K562 (cell line): ENCODE measurements at regions not wholly inside any gene's neighbourhood (a gene's known extent, or its start where the extent isn't known, plus 50 kb on each side); places are given as distances from the start of the nearest gene placed in this dataset.

Experiments used
- ATAC-seq: fragments of 200-7000 bp; cut with Tn5 transposase; 3 replicates; pipeline ENCODE4 v1.9.1; 2020; ENCODE audit warnings: moderate library complexity
- BruUV-seq: library from RNA; stranded (reverse); fragments of 400-500 nt; replicated peaks from 2 replicates; lab custom pipeline; 2021; lab: Mats Ljungman, UMichigan
- CTCF ChIA-PET: fragments of 300-600 bp; formaldehyde crosslinking; extraction: SDS; loops from one replicate; lab custom pipeline; 2021; ENCODE audit warnings: low intra/inter-chr PET ratio; lab: Yijun Ruan, JAX
- POLR2A ChIA-PET: fragments of 300-600, 350-650 bp; sonication (Branson Sonifier 250); formaldehyde crosslinking; extraction: SDS; loops from one replicate; lab custom pipeline; 2021; ENCODE audit warnings: antibody characterized with exemption, inconsistent platforms; lab: Yijun Ruan, JAX
- DNase-seq, 4 experiments: peaks; one replicate each; pipeline versions ENCODE4 v3.0.0 to v3.0.0-alpha.2; 2011 to 2018; ENCODE audit warnings: low spot score in 3 of 4, mixed read lengths in 3 of 4; ENCODE audit errors: extremely low read depth in 1 of 4
- FAIRE-seq: peaks from 2 replicates; lab custom pipeline; 2011; peaks lifted over from hg19 to GRCh38; lab: Jason Lieb, UNC
- H2AFZ ChIP-seq: 2 replicates; pipeline ENCODE4 v1.6.0; 2011; ENCODE audit warnings: low read depth, low read length, control low read depth, inconsistent platforms
- H3K27ac ChIP-seq: fragments of 200-600 bp; 3 replicates; pipeline ENCODE4 v1.8.0; 2011; ENCODE audit warnings: low read depth, mild to moderate bottlenecking, control low read depth, inconsistent platforms, low read length, moderate library complexity, mixed read lengths; ENCODE audit errors: extremely low read depth
- H3K27me3 ChIP-seq, 2 experiments: fragments of 300-600 bp in 1 of 2; 2 replicates in 1 of 2; 3 replicates in 1 of 2; pipeline versions ENCODE4 v1.6.0 to v1.8.0; 2011; ENCODE audit warnings: inconsistent platforms in 2 of 2, low read length in 2 of 2, mild to moderate bottlenecking in 1 of 2, mixed read lengths in 1 of 2, moderate library complexity in 1 of 2; ENCODE audit not compliant: control insufficient read depth in 2 of 2, insufficient read depth in 2 of 2
- H3K36me3 ChIP-seq: fragments of 300-600 bp; 3 replicates; pipeline ENCODE4 v1.8.0; 2011; ENCODE audit warnings: mild to moderate bottlenecking, low read length, inconsistent platforms; ENCODE audit not compliant: control insufficient read depth, insufficient read depth
- H3K4me1 ChIP-seq, 2 experiments: fragments of 200-600 bp in 1 of 2; replicated peaks in 1 of 2; 2 replicates in 1 of 2; 3 replicates in 1 of 2; pipeline versions ENCODE4 v1.5.1 to v1.8.0; 2011; ENCODE audit warnings: inconsistent platforms in 2 of 2, low read length in 2 of 2, mild to moderate bottlenecking in 1 of 2, mixed read lengths in 1 of 2, moderate library complexity in 1 of 2; ENCODE audit not compliant: control insufficient read depth in 2 of 2, insufficient read depth in 2 of 2
- H3K4me2 ChIP-seq: 2 replicates; pipeline ENCODE4 v1.6.1; 2011; ENCODE audit warnings: low read length, control low read depth, inconsistent platforms, mixed read lengths; ENCODE audit not compliant: insufficient read depth
- H3K4me3 ChIP-seq: fragments of 200-600 bp; sonication (generic), shearing (Covaris generic); 2 replicates; pipeline ENCODE4 v1.5.1; 2016; ENCODE audit warnings: control low read depth, inconsistent platforms
- H3K79me2 ChIP-seq: fragments of 200-600 bp; 3 replicates; pipeline ENCODE4 v1.8.0; 2011; ENCODE audit warnings: low read length, inconsistent platforms; ENCODE audit not compliant: control insufficient read depth, insufficient read depth
- H3K9ac ChIP-seq, 2 experiments: 2 replicates each; pipeline versions ENCODE4 v1.6.0 to v1.6.1; 2011; ENCODE audit warnings: low read depth in 2 of 2, low read length in 2 of 2, control low read depth in 1 of 2, inconsistent platforms in 1 of 2, mild to moderate bottlenecking in 1 of 2, mixed read lengths in 1 of 2; ENCODE audit not compliant: insufficient read depth in 1 of 2
- H3K9me1 ChIP-seq: one replicate; pipeline ENCODE4 v1.6.0; 2011; ENCODE audit warnings: inconsistent platforms, mild to moderate bottlenecking, low read length, moderate library complexity; ENCODE audit not compliant: control insufficient read depth, insufficient read depth
- H3K9me3 ChIP-seq: replicated peaks from 2 replicates; pipeline ENCODE4 v1.5.1; 2011; ENCODE audit warnings: low read depth, low read length, inconsistent platforms; ENCODE audit not compliant: control insufficient read depth, insufficient read depth
- H4K20me1 ChIP-seq: replicated peaks from 2 replicates; pipeline ENCODE4 v1.6.1; 2011; ENCODE audit warnings: low read length, inconsistent platforms, mixed read lengths; ENCODE audit not compliant: control insufficient read depth, insufficient read depth
- ATF3 ChIP-seq, 2 experiments: fragments of 450-650 bp in 1 of 2; sonication (generic) in 1 of 2; formaldehyde crosslinking in 1 of 2; IDR thresholded peaks in 1 of 2; conservative IDR thresholded peaks in 1 of 2; 2 replicates each; pipeline versions ENCODE4 v1.6.1 to v1.8.1; 2016 to 2023; ENCODE audit warnings: mild to moderate bottlenecking in 2 of 2, moderate library complexity in 2 of 2, inconsistent platforms in 1 of 2, missing genetic modification reagents in 1 of 2
- CCAR2 ChIP-seq: fragments of 200-400 bp; formaldehyde crosslinking; IDR thresholded peaks from 2 replicates; pipeline ENCODE4 v1.6.1; 2017; ENCODE audit warnings: mild to moderate bottlenecking, low read depth, low read length
- HOXB6 ChIP-seq: fragments of 250-450 bp; sonication (Bioruptor Pico); IDR thresholded peaks from 2 replicates; pipeline ENCODE4 v1.5.1; 2022; ENCODE audit warnings: mild to moderate bottlenecking, borderline replicate concordance
- MYBL2 ChIP-seq, 2 experiments: fragments of 450-650 bp in 1 of 2; sonication (generic) in 1 of 2; formaldehyde crosslinking in 1 of 2; IDR thresholded peaks; 2 replicates each; pipeline versions ENCODE4 v1.6.1 to v1.8.1; 2017 to 2022; ENCODE audit warnings: borderline replicate concordance in 1 of 2, inconsistent platforms in 1 of 2, low read depth in 1 of 2, mild to moderate bottlenecking in 1 of 2, missing genetic modification reagents in 1 of 2, moderate library complexity in 1 of 2
- PBX2 ChIP-seq, 2 experiments: IDR thresholded peaks in 1 of 2; conservative IDR thresholded peaks in 1 of 2; 2 replicates each; pipeline ENCODE4 v1.6.1; 2016; ENCODE audit warnings: low read depth in 2 of 2, mild to moderate bottlenecking in 1 of 2, missing compliant biosample characterization in 1 of 2, missing genetic modification characterization in 1 of 2, moderate library complexity in 1 of 2
- RBM22 ChIP-seq: fragments of 200-400 bp; formaldehyde crosslinking; IDR thresholded peaks from 2 replicates; pipeline ENCODE4 v1.6.1; 2018; ENCODE audit warnings: low read length, low read depth; ENCODE audit not compliant: poor library complexity, severe bottlenecking
- SFPQ ChIP-seq: fragments of 200-400 bp; formaldehyde crosslinking; IDR thresholded peaks from 2 replicates; pipeline ENCODE4 v1.6.1; 2017; ENCODE audit warnings: mild to moderate bottlenecking, low read depth, low read length, moderate library complexity
- SMARCB1 ChIP-seq: IDR thresholded peaks from 2 replicates; pipeline ENCODE4 v1.6.1; 2011; ENCODE audit warnings: improper control_type of control experiment, low read depth; ENCODE audit not compliant: insufficient read length
- ZC3H8 ChIP-seq: fragments of 450-650 bp; IDR thresholded peaks from 2 replicates; pipeline ENCODE4 v1.6.1; 2017
- ZNF121 ChIP-seq: sonication (generic); formaldehyde crosslinking; conservative IDR thresholded peaks from 2 replicates; pipeline ENCODE4 v1.8.0; 2022; ENCODE audit warnings: missing genetic modification reagents
- ZNF175 ChIP-seq: fragments of 200-800 bp; sonication (Bioruptor generic); IDR thresholded peaks from 2 replicates; pipeline ENCODE4 v1.6.1; 2016; ENCODE audit warnings: low read depth, mild to moderate bottlenecking, missing genetic modification characterization, missing compliant biosample characterization
- ZNF184 ChIP-seq: sonication (generic); formaldehyde crosslinking; IDR thresholded peaks from 2 replicates; pipeline ENCODE4 v1.5.0; 2020; ENCODE audit warnings: missing genetic modification reagents
- ZNF436 ChIP-seq: fragments of 250-450, 450-650 bp; sonication (Bioruptor Pico); formaldehyde crosslinking; IDR thresholded peaks from 2 replicates; pipeline ENCODE4 v1.7.0; 2020; ENCODE audit warnings: mild to moderate bottlenecking
- ZNF444 ChIP-seq: fragments of 250-450 bp; sonication (Bioruptor Pico); IDR thresholded peaks from 2 replicates; pipeline ENCODE4 v1.4.0; 2020; ENCODE audit warnings: mild to moderate bottlenecking, moderate library complexity
- ZNF57 ChIP-seq: fragments of 450-650 bp; formaldehyde crosslinking; IDR thresholded peaks from 2 replicates; pipeline ENCODE4 v1.4.0; 2020; ENCODE audit warnings: mild to moderate bottlenecking, moderate library complexity
- WGBS: fragments of 100-300 bp; shearing (Covaris generic); methylation state at CpG from one replicate; pipeline ENCODE4 v1.1.6; 2016; ENCODE audit warnings: low coverage, mixed read lengths; ENCODE audit not compliant: insufficient coverage; ENCODE audit errors: missing lambda C conversion rate; 5-methylcytosine and 5-hydroxymethylcytosine counted together
- in situ Hi-C: fragments of 300-500 bp; cut with MboI; formaldehyde crosslinking; loops from 4 replicates; pipeline ENCODE4 v1.15.0; 2018; ENCODE audit warnings: inconsistent platforms, mixed read lengths
- intact Hi-C: fragments of 100-400 bp; cut with micrococcal nuclease; formaldehyde crosslinking; loops from 2 replicates; pipeline ENCODE4 v1.14.2; 2022

GRCh38 chr2:240364961-240365775, 70.3 kb upstream of the GPC1 start:
- Histone ChIP-seq H4K20me1 (no peaks in the 10 kb centered on the region), H3K4me3 (no peak overlapping the region), H3K36me3 (no peaks in the 10 kb centered on the region), H3K27ac (no peak overlapping the region), H2AFZ (no peak overlapping the region), H3K9me1 (no peaks in the 10 kb centered on the region), H3K9ac (no peak overlapping the region), H3K4me1 (no peaks in the 10 kb centered on the region), H3K4me2 (no peak overlapping the region), H3K27me3 (peaks cover 0 to 69% of the 10 kb centered on the region in 2 experiments; a peak in 3 of 5 replicates), H3K9me3 (no peaks in the 10 kb centered on the region), H3K79me2 (no peaks in the 10 kb centered on the region)
- ChIA-PET POLR2A (no interaction called here), CTCF (no interaction called here)
- FAIRE-seq (no peak), ATAC-seq (no peak), DNase-seq (no peak)
- intact Hi-C loops (no loop called here), in situ Hi-C loops (no loop called here)
- 2% methylated on average over 17 of the region's 30 CpGs for WGBS
- BruUV-seq, result no TSS peak
- TF ChIP-seq CCAR2 (no peak), ZNF436 (CRISPR knock-in tag) (no peak), SMARCB1 (no peak), RBM22 (no peak), HOXB6 (no peak), PBX2 (CRISPR knock-in tag; IDR thresholded peaks at IDR 0.05; ENCODE audit: low read depth) (no peak), PBX2 (tag; conservative IDR thresholded peaks at IDR 0.05; ENCODE audit: low read depth) (no peak), ZC3H8 (no peak), SFPQ (no peak), ZNF121 (CRISPR knock-in tag) (no peak), ZNF184 (CRISPR knock-in tag) (no peak), ZNF57 (no peak), ZNF175 (CRISPR knock-in tag) (no peak), MYBL2 (IDR thresholded peaks at IDR 0.05; ENCODE audit: low read depth) (no peak), MYBL2 (CRISPR knock-in tag; IDR thresholded peaks at IDR 0.05; ENCODE audit: borderline replicate concordance) (no peak), ATF3 (IDR thresholded peaks at IDR 0.05) (no peak), ATF3 (CRISPR knock-in tag; conservative IDR thresholded peaks at IDR 0.05) (no peak), ZNF444 (CRISPR knock-in tag) (no peak)
